IMR-90 (cell line): ENCODE measurements at regions not wholly inside any gene's neighbourhood (a gene's known extent, or its start where the extent isn't known, plus 50 kb on each side); places are given as distances from the start of the nearest gene placed in this dataset.
A peak's percentile ranks its signal among the peaks of the same experiment; 100 is the strongest.

ENCODE experiments used
- ATAC-seq: fragments of 200-7000 bp; cut with Tn5 transposase; 2 replicates; pipeline ENCODE4 v1.9.1; 2020; ENCODE audit warnings: low read depth, mild to moderate bottlenecking, moderate library complexity
- BruUV-seq: library from RNA; stranded (reverse); fragments of 400-500 nt; replicated peaks from 2 replicates; lab custom pipeline; 2021; lab: Mats Ljungman, UMichigan
- CTCF ChIA-PET: fragments of 300-600 bp; formaldehyde crosslinking; extraction: SDS; loops from one replicate; lab custom pipeline; 2021; ENCODE audit warnings: antibody characterized with exemption; lab: Yijun Ruan, JAX
- POLR2A ChIA-PET: fragments of 300-600 bp; sonication (Branson Sonifier 250); formaldehyde crosslinking; loops from one replicate; lab custom pipeline; 2022; ENCODE audit warnings: antibody characterized with exemption; ENCODE audit not compliant: unreplicated experiment; lab: Charles Lee
- DNase-seq: peaks from one replicate; pipeline ENCODE4 v3.0.0; 2013
- H2AFZ ChIP-seq: replicated peaks from 2 replicates; pipeline ENCODE3; 2013; ENCODE audit warnings: low read length, mild to moderate bottlenecking; ENCODE audit not compliant: poor library complexity
- H2AK5ac ChIP-seq: 2 replicates; pipeline ENCODE4 v1.6.1; 2013; ENCODE audit warnings: low read depth, low read length, inconsistent platforms
- H2AK9ac ChIP-seq: replicated peaks from 2 replicates; pipeline ENCODE3; 2013; ENCODE audit warnings: mild to moderate bottlenecking, low read depth, low read length, moderate library complexity; ENCODE audit not compliant: poor library complexity
- H2BK120ac ChIP-seq: 2 replicates; pipeline ENCODE4 v1.6.1; 2013; ENCODE audit warnings: low read depth, low read length, inconsistent platforms
- H2BK15ac ChIP-seq: 3 replicates; pipeline ENCODE4 v1.6.1; 2013; ENCODE audit warnings: low read depth, low read length, inconsistent platforms
- H2BK20ac ChIP-seq: 2 replicates; pipeline ENCODE4 v1.6.1; 2013; ENCODE audit warnings: low read depth, mild to moderate bottlenecking, inconsistent platforms, low read length, moderate library complexity
- H2BK5ac ChIP-seq: 2 replicates; pipeline ENCODE4 v1.6.1; 2013; ENCODE audit warnings: mild to moderate bottlenecking, low read depth, low read length, inconsistent platforms; ENCODE audit not compliant: poor library complexity, severe bottlenecking
- H3K14ac ChIP-seq: replicated peaks from 2 replicates; pipeline ENCODE4 v1.6.1; 2013; ENCODE audit warnings: low read depth, low read length, inconsistent platforms
- H3K18ac ChIP-seq: 2 replicates; pipeline ENCODE4 v1.6.1; 2013; ENCODE audit warnings: low read depth, low read length, control low read depth
- H3K23ac ChIP-seq: 2 replicates; pipeline ENCODE4 v1.6.1; 2013; ENCODE audit warnings: low read depth, low read length, inconsistent platforms
- H3K27ac ChIP-seq: 2 replicates; pipeline ENCODE4 v1.5.1; 2013; ENCODE audit warnings: mild to moderate bottlenecking, control low read depth, low read length; ENCODE audit not compliant: insufficient read depth
- H3K27me3 ChIP-seq: 2 replicates; pipeline ENCODE4 v1.6.1; 2013; ENCODE audit warnings: low read length; ENCODE audit not compliant: control insufficient read depth, insufficient read depth
- H3K36me3 ChIP-seq: 2 replicates; pipeline ENCODE4 v1.6.1; 2013; ENCODE audit warnings: low read length, mixed read lengths; ENCODE audit not compliant: control insufficient read depth, insufficient read depth
- H3K4ac ChIP-seq: 2 replicates; pipeline ENCODE4 v1.6.1; 2013; ENCODE audit warnings: low read depth, low read length, inconsistent platforms
- H3K4me1 ChIP-seq: 2 replicates; pipeline ENCODE4 v1.6.1; 2013; ENCODE audit warnings: low read length, mixed read lengths; ENCODE audit not compliant: control insufficient read depth, insufficient read depth
- H3K4me2 ChIP-seq: 2 replicates; pipeline ENCODE4 v1.6.1; 2013; ENCODE audit warnings: low read depth, mild to moderate bottlenecking, control low read depth, low read length, moderate library complexity
- H3K4me3 ChIP-seq: 2 replicates; pipeline ENCODE4 v1.5.1; 2013; ENCODE audit warnings: low read depth, mild to moderate bottlenecking, control low read depth, low read length, moderate library complexity; ENCODE audit not compliant: insufficient read depth
- H3K56ac ChIP-seq: 2 replicates; pipeline ENCODE4 v1.6.1; 2013; ENCODE audit warnings: low read length, inconsistent platforms; ENCODE audit not compliant: insufficient read depth; ENCODE audit errors: extremely low read depth
- H3K79me1 ChIP-seq, 2 experiments: 2 replicates each; pipeline ENCODE4 v1.6.1; 2013; ENCODE audit warnings: low read length in 2 of 2, inconsistent platforms in 1 of 2, low read depth in 1 of 2
- H3K9ac ChIP-seq: 2 replicates; pipeline ENCODE4 v1.6.1; 2013; ENCODE audit warnings: low read depth, low read length, control low read depth
- H3K9me1 ChIP-seq: 2 replicates; pipeline ENCODE4 v1.6.1; 2013; ENCODE audit warnings: low read length, inconsistent platforms; ENCODE audit not compliant: insufficient read depth
- H3K9me3 ChIP-seq: 2 replicates; pipeline ENCODE4 v1.6.1; 2013; ENCODE audit warnings: low read length; ENCODE audit not compliant: control insufficient read depth, insufficient read depth
- H4K20me1 ChIP-seq: 2 replicates; pipeline ENCODE4 v1.6.1; 2013; ENCODE audit warnings: low read length, inconsistent platforms; ENCODE audit not compliant: insufficient read depth
- H4K5ac ChIP-seq: 2 replicates; pipeline ENCODE4 v1.6.1; 2013; ENCODE audit warnings: mild to moderate bottlenecking, low read depth, low read length, control low read depth
- H4K8ac ChIP-seq, 2 experiments: 2 replicates each; pipeline ENCODE4 v1.6.1; 2013; ENCODE audit warnings: low read depth in 2 of 2, low read length in 2 of 2, control low read depth in 1 of 2, inconsistent platforms in 1 of 2
- H4K91ac ChIP-seq: 2 replicates; pipeline ENCODE4 v1.6.1; 2013; ENCODE audit warnings: low read depth, low read length, inconsistent platforms; ENCODE audit not compliant: insufficient read depth
- CHD1 ChIP-seq: IDR thresholded peaks from 2 replicates; pipeline ENCODE4 v1.6.1; 2012; ENCODE audit warnings: low read depth, low read length, improper control_type of control experiment
- MAFK ChIP-seq: IDR thresholded peaks from 2 replicates; pipeline ENCODE4 v1.6.1; 2012; ENCODE audit warnings: low read depth, low read length, improper control_type of control experiment
- WGBS, 2 experiments: methylation state at CpG; one replicate each; pipeline versions ENCODE4 v1.1.5 to v1.1.7; 2013; ENCODE audit warnings: missing lambda C conversion rate in 2 of 2; ENCODE audit not compliant: insufficient read length in 1 of 2; ENCODE audit errors: extremely low coverage in 2 of 2; 5-methylcytosine and 5-hydroxymethylcytosine counted together
- dilution Hi-C: fragments of 300-500 bp; cut with HindIII; formaldehyde crosslinking; loops from one replicate; pipeline ENCODE4 v1.14.3; 2018; ENCODE audit warnings: low sequenced_read_pairs; ENCODE audit not compliant: unreplicated experiment
- in situ Hi-C: fragments of 300-500 bp; cut with MboI; formaldehyde crosslinking; loops from 3 replicates; pipeline ENCODE4 v1.14.3; 2019; ENCODE audit warnings: low sequenced_read_pairs, inconsistent platforms, mixed read lengths
- intact Hi-C: fragments of 100-400 bp; cut with micrococcal nuclease; formaldehyde crosslinking; loops from 2 replicates; pipeline ENCODE4 v1.10.0; 2022

DNA sequence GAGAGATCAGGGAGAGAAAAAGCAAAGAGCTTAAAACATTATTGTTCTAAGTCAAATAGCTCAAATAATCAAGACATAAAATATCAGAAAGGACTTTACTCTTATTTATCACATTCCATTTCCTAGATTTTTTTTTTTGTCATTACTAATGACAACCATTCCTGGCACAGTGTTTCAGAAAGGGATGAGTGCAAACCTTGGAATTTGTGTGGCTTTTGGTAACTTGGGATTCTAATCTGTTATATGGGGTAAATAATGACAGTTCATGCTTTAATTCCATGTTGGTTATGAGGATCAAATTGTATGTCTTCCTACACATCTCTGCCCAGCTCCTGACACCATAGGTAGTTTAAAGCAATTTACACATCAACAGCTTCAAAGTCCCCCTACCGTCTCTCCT, 358.4 kb upstream of the ADGRL4 start:
- no peaks in the 10 kb centered on the region for H4K20me1 ChIP-seq
- H3K79me1 ChIP-seq = no peaks in the 10 kb centered on the region
- H3K4me1 ChIP-seq = no peaks in the 10 kb centered on the region
- no peak overlapping the region for H4K8ac ChIP-seq
- no peak overlapping the region for H3K23ac ChIP-seq
- ChIA-PET POLR2A (no interaction called here), CTCF (interaction anchor here (0.6 kb wide), 2 partner anchors 11 to 86 kb away, joined by 3 read pairs; no protein-coding TSS in a partner anchor)
- in situ Hi-C loops (no loop called here), intact Hi-C loops (no loop called here), dilution Hi-C loops (no loop called here)
- no peak overlapping the region for H4K91ac ChIP-seq
- H3K4ac ChIP-seq = no peak overlapping the region
- no CpG with 5 or more reads among the region's 1 CpG for WGBS, 2 experiments
- H2BK5ac ChIP-seq = no peak overlapping the region
- peak; percentile 6 for DNase-seq
- H3K4me2 ChIP-seq = no peak overlapping the region
- H2BK15ac ChIP-seq = no peak overlapping the region
- H3K9me3 ChIP-seq = no peaks in the 10 kb centered on the region
- no peaks in the 10 kb centered on the region for H3K36me3 ChIP-seq
- no peak overlapping the region for H2AFZ ChIP-seq
- ATAC-seq = no peak
- H3K9ac ChIP-seq = no peak overlapping the region
- H2BK20ac ChIP-seq = no peak overlapping the region
- no peak overlapping the region for H2AK5ac ChIP-seq
- H3K56ac ChIP-seq = no peak overlapping the region
- H3K27ac ChIP-seq = no peak overlapping the region
- no TSS peak for BruUV-seq
- H2BK120ac ChIP-seq = no peak overlapping the region
- TF ChIP-seq MAFK = no peak
- TF ChIP-seq CHD1 = no peak
- no peak overlapping the region for H3K18ac ChIP-seq
- no peaks in the 10 kb centered on the region for H3K27me3 ChIP-seq
- no peak overlapping the region for H3K14ac ChIP-seq
- H2AK9ac ChIP-seq = no peak overlapping the region
- no peak overlapping the region for H4K5ac ChIP-seq
- no peak overlapping the region for H3K4me3 ChIP-seq
- H3K9me1 ChIP-seq = no peaks in the 10 kb centered on the region
